Activated B cell treated with CpG ODN at 0.5 μM for 24 hours (primary cell): ENCODE measurements at regions not wholly inside any gene's neighbourhood (a gene's known extent, or its start where the extent isn't known, plus 50 kb on each side); places are given as distances from the start of the nearest gene placed in this dataset.

Experiments used
- ATAC-seq: fragments of 200-7000 bp; cut with Tn5 transposase; one replicate; pipeline ENCODE4 v1.10.0; 2021; ENCODE audit warnings: low read depth, mild to moderate bottlenecking, moderate library complexity
- CTCF ChIA-PET: fragments of 350-600 bp; sonication (Branson Sonifier 250); formaldehyde crosslinking; loops from one replicate; lab custom pipeline; 2021; ENCODE audit warnings: antibody characterized with exemption; lab: Charles Lee
- POLR2A ChIA-PET: fragments of 350-600 bp; sonication (Branson Sonifier 250); formaldehyde crosslinking; loops from one replicate; lab custom pipeline; 2021; ENCODE audit warnings: antibody characterized with exemption; lab: Charles Lee
- DNase-seq: peaks from one replicate; pipeline ENCODE4 v3.0.0; 2022
- H3K27ac Mint-ChIP-seq: one replicate; pipeline ENCODE4 v1.8.0; 2020; ENCODE audit warnings: mixed read lengths
- H3K27me3 Mint-ChIP-seq: one replicate; pipeline ENCODE4 v1.8.0; 2021; ENCODE audit warnings: mixed read lengths
- H3K36me3 Mint-ChIP-seq: one replicate; pipeline ENCODE4 v1.8.0; 2021; ENCODE audit warnings: low read depth, mixed read lengths
- H3K4me1 Mint-ChIP-seq: one replicate; pipeline ENCODE4 v1.8.0; 2021; ENCODE audit warnings: mixed read lengths
- H3K4me3 Mint-ChIP-seq: one replicate; pipeline ENCODE4 v1.8.0; 2020; ENCODE audit warnings: mild to moderate bottlenecking, mixed read lengths
- H3K9me3 Mint-ChIP-seq: one replicate; pipeline ENCODE4 v1.8.0; 2020; ENCODE audit warnings: mixed read lengths
- CTCF ChIP-seq: fragments of 200-600 bp; IDR thresholded peaks from one replicate; pipeline ENCODE4 v1.8.0; 2022; ENCODE audit warnings: antibody characterized with exemption, mild to moderate bottlenecking
- intact Hi-C: fragments of 100-400 bp; cut with micrococcal nuclease; formaldehyde crosslinking; loops from one replicate; pipeline ENCODE4 v1.15.1; 2024

- DNase-seq (no peak), ATAC-seq (no peak)
- intact Hi-C loops: no loop called here
- Mint-ChIP-seq H3K27me3 (peaks cover 18% of the 10 kb centered on the region), H3K4me1 (no peaks in the 10 kb centered on the region), H3K36me3 (no peaks in the 10 kb centered on the region), H3K27ac (no peak overlapping the region), H3K4me3 (no peak overlapping the region), H3K9me3 (no peaks in the 10 kb centered on the region)
- POLR2A ChIA-PET: no interaction called here
- TF ChIP-seq CTCF: no peak
- CTCF ChIA-PET: no interaction called here
These were observed 230.7 kb downstream of the TFAP2C start for GRCh38 chr20:56859801-56860261.

- H3K9me3 Mint-ChIP-seq: no peaks in the 10 kb centered on the region
These were observed 231.3 kb downstream of the TFAP2C start for GRCh38 chr20:56860413-56860812.

GRCh38 chr20:56861590-56861989, 232.5 kb downstream of the TFAP2C start:
- Mint-ChIP-seq H3K4me1 (no peaks in the 10 kb centered on the region), H3K4me3 (no peak overlapping the region), H3K9me3 (no peaks in the 10 kb centered on the region), H3K36me3 (no peaks in the 10 kb centered on the region), H3K27ac (no peak overlapping the region), H3K27me3 (peaks cover 18% of the 10 kb centered on the region)
- ATAC-seq: no peak
- intact Hi-C loops: no loop called here
- POLR2A ChIA-PET: no interaction called here
- no peak for TF ChIP-seq CTCF
- DNase-seq: no peak
- CTCF ChIA-PET: no interaction called here

More at GRCh38 chr20:56860413-56860812, 231.3 kb downstream of the TFAP2C start:
- intact Hi-C loops: no loop called here
- no peak overlapping the region for H3K4me3 Mint-ChIP-seq
- POLR2A ChIA-PET: no interaction called here
- no peaks in the 10 kb centered on the region for H3K36me3 Mint-ChIP-seq
- ATAC-seq (no peak), DNase-seq (no peak)
- CTCF ChIA-PET: no interaction called here
- H3K27me3 Mint-ChIP-seq: peaks cover 18% of the 10 kb centered on the region
- TF ChIP-seq CTCF: no peak
- H3K4me1 Mint-ChIP-seq: no peaks in the 10 kb centered on the region
- no peak overlapping the region for H3K27ac Mint-ChIP-seq

GRCh38 chr20:56865055-56865454, 235.9 kb downstream of the TFAP2C start:
- peaks cover 4% of the 10 kb centered on the region for H3K9me3 Mint-ChIP-seq
- intact Hi-C loops: no loop called here
- H3K27ac Mint-ChIP-seq: no peak overlapping the region
- H3K27me3 Mint-ChIP-seq: peaks cover 12% of the 10 kb centered on the region
- no peaks in the 10 kb centered on the region for H3K36me3 Mint-ChIP-seq
- H3K4me1 Mint-ChIP-seq: no peaks in the 10 kb centered on the region
- TF ChIP-seq CTCF: no peak
- ATAC-seq (no peak), DNase-seq (no peak)
- POLR2A ChIA-PET: no interaction called here
- no peak overlapping the region for H3K4me3 Mint-ChIP-seq
- CTCF ChIA-PET: no interaction called here

- CTCF ChIA-PET: no interaction called here
- ATAC-seq (no peak), DNase-seq (no peak)
- intact Hi-C loops: no loop called here
- H3K36me3 Mint-ChIP-seq: no peaks in the 10 kb centered on the region
- peaks cover 4% of the 10 kb centered on the region for H3K9me3 Mint-ChIP-seq
- H3K4me1 Mint-ChIP-seq: no peaks in the 10 kb centered on the region
- TF ChIP-seq CTCF: no peak
- H3K27ac Mint-ChIP-seq: no peak overlapping the region
- H3K4me3 Mint-ChIP-seq: no peak overlapping the region
- POLR2A ChIA-PET: no interaction called here
- H3K27me3 Mint-ChIP-seq: peaks cover 8% of the 10 kb centered on the region
These were observed 238.0 kb downstream of the TFAP2C start for GRCh38 chr20:56867128-56867527.
